NCI-H187 (cell line): ENCODE measurements at regions not wholly inside any gene's neighbourhood (a gene's known extent, or its start where the extent isn't known, plus 50 kb on each side); places are given as distances from the start of the nearest gene placed in this dataset.
"Not testable (repeated sequence)": the region's sequence is repeated elsewhere in the genome, so short reads cannot be mapped to it uniquely, and the experiment has no call there.

Source experiments
- DNase-seq, 2 experiments: peaks; one replicate each; lab custom pipeline; 2025; lab: John Stamatoyannopoulos, UW

DNA sequence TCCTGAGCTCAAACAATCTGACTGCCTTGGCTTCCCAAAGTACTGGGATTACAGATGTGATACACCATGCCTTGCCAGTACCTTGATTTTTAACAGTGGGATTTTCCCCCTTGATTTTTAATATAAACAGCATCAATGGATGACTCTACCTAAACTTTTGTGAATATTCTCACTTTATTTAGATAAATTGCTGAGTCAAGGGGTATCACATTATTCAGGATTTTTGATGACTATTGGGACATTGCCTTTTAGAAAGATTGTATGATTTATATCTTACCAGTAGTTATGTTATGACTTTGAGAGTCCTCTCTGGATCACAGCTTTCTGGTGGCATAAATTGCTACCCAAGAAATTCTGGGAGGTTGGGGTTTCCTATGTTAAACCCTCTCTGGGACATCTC, 112.5 kb upstream of the SPAG17 start:
- no peak for DNase-seq

DNA sequence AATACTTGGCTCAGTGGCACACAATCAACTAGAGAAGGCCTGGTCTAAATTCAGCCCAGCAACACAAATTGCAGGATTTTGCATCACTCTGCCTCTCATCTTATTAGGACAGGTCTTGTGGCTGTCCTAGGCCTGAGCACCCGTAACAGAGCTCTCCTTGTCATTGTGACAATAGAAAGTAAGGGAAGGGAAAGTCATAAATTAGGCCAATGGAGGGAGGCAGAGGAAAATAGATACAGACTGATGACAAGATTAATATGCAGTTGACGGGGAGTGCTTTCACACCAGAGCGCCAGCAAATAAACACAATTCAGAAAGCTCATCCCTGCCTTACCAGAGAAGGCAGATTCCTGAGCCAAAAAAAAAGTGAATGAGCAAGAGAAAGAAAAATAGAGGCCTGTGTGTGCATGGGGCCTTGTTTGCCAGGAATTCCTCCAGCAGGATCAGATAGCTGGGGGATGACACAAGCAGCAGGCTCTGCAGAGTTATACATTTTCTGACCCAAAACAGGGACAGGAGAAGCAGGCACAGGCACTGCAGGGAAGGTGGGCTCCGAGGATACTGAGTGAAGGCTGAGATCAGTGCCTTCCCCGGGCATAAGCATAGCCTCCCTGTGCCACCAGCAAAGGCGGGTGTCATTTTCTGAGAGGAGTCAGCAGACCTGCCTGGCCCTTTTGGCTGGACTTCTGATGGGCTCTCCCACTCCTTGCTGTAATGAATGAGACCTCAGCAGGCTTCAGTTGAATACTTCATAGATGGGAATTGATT, 110.0 kb upstream of the SPAG17 start:
- DNase-seq = no peak

DNA sequence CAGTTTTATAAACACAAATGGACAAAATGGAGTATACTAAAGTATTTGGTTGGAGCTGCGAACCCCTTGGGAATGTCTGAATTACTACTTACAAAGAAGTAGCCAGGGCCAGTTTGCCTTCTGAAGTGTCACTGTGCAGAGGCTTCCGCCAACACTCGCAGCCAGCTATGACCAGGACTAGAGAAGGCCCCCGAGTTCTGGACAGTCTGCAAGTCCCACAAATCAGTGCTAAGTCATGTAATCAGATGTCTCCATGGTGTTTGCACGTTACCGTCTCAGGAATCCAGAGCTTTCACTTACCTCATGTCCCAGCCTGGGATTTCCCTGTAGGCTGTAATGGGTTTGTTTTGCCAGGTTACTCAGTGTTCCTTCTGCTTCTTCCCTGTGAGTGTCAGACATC, 106.6 kb upstream of the SPAG17 start:
- no peak for DNase-seq

DNA sequence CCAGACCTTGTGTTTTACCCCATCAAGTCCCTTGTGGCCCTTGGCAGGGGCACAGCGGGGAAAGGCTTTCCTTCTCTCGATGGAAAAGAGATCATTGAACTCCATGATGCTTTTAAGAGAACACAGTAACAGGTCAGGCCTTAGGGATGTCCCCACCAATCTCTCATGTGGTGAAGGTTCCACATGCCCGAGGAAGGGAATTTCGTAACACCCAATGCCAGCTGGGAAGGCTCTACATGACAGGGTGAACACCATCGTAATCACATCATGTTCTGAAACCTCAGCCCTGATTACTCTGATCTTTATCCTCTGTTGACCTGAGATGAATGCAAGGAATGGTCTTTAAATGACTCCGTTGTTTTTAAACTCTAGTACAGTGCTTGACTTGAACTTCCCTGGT, 105.5 kb upstream of the SPAG17 start:
- no peak for DNase-seq

DNA sequence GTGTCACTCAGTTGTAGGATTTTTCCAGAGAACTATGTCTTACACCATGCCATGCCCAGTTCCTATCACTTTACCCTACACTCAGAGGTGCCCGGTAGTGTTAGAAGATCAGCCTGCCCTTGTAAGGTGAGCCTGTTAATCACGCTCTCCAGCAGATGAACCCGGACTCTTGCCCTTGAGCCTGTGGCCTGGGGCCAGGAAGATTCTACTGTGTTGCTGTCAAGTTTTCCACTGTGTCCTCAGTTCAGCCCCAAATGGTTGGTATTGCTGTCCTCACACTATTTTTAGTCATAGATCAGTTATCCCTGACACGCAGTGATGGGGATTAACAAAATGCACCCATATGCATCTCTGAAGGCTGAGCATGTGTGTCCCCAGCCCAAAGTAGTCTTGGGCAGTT, 105.0 kb upstream of the SPAG17 start:
- DNase-seq = no peak

DNA sequence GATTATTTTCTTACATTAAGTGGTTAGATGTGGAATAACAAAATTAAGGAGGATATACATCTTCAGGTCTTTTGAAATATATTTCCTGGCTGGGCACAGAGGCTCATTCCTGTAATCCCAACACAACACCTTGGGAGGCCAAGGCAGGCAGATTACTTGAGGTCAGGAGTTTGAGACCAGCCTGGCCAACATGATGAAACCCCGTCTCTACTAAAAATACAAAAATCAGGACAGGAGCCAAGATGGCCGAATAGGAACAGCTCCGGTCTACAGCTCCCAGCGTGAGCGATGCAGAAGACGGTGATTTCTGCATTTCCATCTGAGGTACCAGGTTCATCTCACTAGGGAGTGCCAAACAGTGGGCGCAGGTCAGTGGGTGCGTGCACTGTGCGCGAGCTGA, 95.6 kb upstream of the SPAG17 start:
- DNase-seq = not testable (repeated sequence)

DNA sequence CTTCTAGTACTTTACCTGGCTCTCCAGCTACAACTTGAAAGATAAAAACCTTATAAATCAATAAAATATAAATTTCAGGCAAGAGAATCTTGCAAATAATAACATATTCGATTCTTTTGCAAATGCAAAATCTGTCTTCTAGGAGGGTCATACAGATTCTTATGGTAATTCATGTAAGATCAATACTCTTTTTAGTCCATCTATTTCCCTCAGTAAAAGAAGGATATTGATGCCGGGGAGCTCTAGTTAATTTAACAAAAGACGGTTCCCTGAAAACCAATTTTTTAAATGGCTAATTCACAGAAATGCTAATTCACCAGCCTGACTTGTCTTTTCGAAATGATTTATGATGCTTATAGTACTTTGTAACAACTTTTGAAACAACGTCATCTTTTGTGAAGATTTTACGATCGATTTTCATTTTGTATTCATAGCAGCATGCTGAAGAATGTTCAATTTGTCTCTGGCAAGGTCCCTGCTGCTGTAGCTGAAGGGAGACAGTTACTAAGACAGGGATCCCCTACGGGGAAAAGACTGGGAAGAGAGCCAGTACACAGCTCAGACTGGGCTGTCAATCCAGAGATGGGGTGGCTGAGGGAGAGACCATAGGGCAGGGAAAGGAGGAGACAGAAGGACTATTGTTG, 90.6 kb upstream of the SPAG17 start:
- DNase-seq = no peak

DNA sequence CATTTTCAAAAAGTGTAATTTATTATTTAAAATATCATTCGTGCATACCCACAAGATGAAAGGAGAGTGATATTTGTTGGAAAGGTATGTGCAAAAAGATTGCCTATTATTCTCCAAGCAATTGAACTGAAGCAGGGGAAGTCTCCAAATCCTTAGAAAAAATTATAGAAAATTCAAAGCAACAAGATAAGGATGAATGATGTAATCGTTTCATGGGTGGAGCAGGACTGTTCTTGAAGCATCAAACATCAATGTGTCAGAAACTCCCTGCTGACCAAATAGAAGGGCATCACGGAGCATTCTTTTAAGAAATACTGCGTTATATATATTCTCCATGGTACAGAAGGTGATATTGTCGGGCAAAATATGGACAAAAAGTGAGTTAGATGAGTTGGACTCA, 87.9 kb upstream of the SPAG17 start:
- no peak for DNase-seq

DNA sequence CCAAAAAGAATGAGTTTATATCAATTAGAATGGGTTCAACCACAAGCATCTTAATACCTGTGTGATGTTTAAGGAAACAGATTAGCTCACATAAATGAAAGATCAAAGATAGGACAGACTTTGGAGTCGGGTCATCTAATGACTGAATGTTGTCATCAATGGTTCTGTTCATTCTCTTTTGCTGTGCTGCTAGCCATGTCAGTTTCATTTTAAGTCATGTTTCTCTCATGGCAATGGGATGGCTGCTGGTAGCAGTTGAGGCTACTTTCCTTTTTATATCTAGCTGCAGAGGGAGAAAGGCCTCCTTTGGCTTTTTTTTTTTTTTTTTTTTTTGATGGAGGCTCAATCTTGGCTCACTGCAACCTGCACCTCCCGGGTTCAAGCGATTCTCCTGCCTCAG, 86.9 kb upstream of the SPAG17 start:
- no peak for DNase-seq

DNA sequence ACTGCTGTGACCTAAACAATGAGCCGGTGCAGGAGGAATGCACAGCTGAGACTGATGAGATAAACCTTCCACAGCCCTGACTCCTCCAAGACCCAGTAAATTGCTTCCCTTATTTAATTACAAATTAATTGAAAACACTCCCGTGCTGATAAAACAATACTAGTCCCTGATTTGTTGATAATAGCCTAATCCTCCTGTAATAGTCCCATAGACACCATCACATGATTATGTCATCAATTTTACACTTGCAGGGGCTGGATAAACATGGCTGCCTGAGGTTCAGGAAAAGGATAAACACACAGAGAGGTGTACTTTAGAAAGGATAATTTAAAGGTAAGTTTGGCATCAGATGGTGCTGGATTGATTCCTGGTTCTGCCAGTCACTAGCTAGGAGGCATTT, 84.6 kb upstream of the SPAG17 start:
- DNase-seq = no peak

DNA sequence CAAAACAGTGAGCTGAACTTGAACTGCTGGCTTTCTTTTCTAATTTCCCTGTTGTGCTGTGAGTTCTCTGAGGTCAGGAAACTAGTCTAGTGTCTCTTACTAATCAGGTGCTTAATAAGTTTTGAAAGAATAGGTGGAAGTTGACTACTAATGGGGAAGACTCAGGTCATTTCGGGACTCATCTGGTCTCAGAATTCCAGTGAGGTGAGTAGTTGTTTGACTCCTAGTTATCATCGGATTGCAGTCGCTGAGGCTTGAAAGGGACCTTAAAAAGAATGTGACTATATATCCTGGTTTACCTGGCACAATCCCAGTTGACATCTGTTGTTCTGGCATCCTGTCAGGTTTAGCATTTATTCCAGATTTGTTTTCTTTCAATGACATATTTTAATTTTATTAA, 81.4 kb upstream of the SPAG17 start:
- no peak for DNase-seq

DNA sequence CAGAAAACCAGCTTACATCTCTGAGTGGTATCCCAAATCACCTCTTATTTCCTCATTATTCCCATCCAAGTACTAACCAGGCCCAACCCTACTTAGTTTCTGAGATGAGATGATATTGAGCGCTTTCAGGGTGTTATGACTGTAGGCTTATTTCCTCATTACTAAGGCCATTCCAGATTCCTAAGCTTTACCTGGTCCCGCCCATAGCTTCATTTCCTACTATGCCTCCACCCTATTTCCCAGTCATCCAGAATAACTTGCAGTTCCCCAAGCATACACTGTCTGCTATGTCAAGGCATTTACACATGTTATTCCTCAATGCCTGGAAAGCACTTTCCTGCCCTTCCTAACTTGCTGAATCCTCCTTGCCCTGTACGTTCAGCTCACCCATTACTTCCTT, 79.3 kb upstream of the SPAG17 start:
- no peak for DNase-seq

DNA sequence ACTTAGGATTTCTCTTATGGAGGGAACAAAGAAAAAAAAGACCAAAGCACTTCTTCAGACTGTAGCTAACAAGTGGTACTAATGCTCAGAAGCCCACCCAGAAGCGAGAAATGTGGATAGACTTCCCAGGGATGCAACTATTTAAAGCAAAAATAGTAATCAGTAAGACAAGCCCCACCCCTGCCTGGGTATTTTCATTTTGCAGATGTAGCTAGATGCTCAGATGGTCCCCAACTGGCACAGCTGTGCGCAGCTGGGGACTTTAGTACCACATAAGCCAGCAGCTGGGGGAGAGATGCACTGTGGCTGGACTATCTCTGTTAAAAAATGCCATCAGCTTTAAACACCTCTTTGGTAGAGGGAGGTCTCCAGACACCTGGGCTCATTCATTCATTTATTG, 77.8 kb upstream of the SPAG17 start:
- no peak for DNase-seq

DNA sequence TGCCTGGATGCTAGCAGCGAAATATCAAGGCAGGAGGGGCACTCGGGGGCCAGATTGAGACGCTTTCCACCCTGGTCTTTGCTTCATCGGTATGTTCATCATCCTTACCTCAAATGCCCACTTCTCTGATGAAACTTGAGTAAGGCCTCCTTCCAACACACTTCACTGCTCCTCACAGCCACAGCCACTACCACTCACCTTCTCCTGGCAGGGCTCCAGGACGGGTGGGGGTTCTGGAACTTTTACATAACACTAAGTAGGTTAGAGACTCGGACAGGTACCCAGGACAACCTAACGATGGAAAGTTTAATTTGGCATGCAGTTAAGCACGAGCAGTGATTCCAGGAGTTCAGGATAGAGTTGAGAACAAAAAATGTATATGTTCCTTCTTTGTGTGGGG, 73.9 kb upstream of the SPAG17 start:
- no peak for DNase-seq

DNA sequence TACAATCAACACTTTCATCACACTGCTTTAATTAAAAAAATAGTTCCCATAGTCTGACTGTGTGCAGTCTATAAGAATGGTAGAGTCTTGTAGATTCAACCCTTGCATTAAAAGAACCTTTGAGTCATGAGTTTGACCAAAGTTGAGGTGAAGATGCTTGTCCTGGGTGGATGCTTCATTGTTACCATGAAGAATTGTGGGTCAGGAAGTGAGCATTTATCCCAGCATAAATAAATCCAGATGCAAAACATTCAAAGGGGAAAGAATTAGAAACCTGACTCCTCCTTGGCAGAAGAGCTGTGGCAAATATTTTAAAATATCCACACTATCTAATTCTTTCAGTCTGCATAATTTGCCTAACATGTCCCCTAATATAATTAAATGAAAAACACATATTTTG, 72.9 kb upstream of the SPAG17 start:
- DNase-seq = no peak

DNA sequence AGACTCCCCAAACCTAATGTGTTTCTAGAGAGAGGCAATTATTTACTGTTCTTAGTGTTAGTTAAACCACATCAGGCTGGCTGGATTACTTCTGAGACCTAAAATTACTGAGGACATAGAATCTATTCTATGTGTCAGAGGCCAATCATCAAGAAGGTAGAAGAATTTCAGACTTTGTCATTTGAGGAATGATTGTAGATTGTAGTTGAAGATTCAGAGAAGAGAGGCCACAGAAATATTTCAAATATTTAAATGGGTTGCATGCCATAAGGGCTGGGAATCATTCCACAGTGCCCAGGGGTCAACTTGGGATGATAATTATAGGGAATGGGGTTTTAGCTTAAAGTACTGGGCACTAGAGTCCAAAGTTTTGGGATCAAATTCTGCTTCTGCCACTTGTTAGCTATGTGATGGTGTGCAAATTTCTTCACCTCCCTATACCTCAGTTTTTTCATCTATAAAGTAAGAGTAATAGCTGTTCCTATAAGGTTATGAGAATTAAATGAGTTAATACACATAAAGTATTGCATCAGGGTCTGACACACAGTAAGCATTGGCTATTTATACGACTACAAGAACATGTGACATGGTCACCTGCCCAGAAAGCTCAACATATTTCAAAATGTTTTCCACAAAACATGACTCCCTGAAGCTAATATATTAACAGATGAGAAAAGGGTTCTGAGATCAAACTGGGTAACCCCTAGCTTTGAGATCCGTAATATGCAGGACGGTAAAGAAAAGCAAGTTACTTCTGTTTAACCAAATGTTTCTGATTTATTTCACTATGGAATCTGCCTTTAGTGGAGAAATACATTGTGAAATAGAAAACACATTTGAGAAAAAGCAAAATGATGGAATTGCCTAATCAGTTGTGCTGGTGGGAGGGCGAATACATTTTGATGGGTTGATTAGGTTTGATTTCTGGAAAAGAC, 69.7 kb upstream of the SPAG17 start:
- DNase-seq = no peak

DNA sequence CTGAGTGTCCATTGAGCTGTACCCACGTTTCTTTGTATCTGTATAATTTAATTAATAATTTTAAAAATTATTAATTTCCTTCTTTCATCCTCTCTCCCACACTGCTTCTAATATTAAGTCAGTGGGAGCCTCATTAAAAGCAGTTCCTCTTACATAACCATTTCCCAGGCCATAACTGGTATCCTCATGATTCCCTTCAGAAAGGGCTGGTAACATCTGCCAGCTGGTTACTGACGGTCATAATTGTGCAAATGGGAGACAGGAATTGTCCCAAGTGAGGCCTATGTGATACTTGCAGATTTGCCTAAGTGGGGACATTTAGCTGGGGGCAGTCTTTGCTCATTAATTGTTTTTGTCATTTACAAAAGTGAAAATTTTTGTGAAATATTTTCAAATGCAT, 69.0 kb upstream of the SPAG17 start:
- DNase-seq = no peak

DNA sequence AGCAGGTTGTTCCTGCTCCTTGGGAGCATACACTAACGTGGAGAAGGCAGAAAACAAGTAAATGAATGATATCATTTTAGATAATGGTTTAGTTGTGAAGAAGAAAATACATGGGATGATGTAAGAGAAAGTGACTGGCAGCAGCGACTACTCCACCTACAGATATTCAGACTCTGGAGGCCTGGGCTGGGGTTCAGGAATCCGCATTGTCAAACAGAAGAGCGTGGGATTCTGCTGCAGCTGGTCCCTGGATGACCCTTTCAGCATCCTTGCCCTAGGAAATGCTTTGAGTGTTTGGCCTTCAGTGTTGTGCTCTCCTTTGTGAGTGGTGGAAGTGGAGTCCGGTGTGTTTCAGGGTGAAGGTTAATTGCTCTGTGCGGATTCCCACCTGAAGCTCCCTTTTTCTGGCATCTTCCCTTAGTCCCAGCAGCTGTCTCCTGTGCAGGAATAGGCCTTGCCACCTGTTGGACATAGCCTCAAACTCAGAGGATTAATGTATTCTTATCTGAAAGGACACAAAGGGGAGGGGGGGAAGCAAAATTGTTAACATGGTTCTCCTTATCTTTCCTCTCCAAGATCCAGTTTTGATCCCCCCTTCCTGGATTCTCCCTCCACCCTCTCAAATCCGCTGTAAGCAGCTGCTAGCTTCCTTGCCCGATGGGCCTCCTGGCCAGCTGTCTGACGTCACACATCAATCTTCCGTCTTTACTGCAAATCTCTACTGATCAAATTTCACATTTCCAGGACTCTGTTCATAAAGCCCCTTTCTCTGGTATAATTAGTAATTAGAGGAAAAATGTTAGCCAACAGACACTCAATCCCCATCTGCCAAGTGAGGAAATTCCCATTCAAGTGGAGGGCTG, 68.3 kb upstream of the SPAG17 start:
- DNase-seq = no peak

DNA sequence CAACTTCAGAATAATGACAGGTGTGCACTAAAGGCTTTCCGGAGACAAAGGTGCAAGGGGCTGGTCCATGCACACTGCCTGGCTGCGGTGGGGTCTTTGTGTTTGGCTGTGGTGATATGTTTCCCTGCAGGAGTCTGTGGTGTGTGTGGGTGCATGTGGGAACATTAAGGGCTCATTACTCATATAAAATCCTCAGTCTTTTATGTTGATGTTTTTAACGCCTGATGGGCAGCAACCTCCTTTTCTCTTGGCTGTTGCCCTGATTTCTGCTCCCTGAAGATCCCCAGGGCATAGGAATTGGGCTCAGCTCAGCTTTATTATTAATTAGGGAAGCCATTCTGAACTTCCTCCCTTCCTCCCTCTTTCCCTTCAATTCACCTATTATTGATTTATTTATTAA, 67.6 kb upstream of the SPAG17 start:
- no peak for DNase-seq

DNA sequence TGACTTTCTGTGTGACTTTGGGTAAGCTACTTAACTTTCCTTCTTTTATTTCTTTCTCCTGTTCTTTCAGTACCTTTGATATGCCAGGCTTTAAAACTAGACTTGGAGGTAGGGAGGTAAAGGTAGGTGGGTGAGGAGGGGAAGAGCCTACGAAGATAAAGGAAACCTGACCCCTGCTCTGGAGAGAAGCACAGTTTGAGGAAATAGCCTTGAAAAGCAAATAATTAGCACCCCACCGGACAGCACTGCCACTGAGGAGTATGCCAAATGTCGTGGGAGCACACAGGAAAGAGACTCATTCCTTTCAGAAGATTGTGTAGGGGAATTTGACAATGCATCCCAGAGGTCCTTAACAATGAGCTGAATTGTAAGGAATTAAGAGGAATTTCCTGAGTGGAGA, 65.2 kb upstream of the SPAG17 start:
- no peak for DNase-seq

DNA sequence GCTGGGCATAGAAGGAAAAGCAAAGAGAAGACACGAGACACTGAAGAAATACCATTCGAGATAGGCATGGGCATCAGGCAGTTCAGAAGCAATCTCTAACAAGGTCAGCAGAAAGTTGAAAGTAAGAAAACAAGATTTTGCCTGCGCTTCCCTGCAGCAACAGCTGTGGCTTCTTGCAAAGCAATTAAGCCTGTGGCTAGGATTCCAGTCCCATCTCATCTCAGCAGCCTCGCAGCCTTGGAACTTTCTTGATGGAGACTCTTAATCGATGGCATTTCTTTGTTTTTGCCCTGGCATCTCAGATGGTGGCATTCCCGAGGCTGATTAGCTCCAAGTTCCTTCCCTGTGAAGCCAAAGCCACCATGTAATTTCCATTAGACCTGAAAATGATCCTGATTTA, 64.6 kb upstream of the SPAG17 start:
- no peak for DNase-seq

DNA sequence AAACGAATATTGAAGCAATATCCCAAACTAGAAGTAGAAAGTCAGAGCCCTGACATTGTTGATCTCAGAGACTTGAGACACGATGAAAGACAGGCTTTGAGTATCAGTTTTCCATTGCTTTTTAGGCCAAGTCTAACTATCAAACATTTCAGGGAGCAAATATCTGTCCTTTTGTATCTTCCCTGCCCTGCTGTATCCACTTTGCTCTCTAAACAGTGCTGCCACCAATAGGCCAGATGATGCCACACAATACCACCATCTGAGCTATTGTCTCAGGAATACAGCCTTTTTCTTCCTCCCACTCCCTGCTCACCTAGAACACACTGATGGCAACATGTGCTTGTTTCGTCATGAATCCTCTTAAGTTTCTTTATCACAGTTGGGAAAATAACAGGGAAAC, 62.6 kb upstream of the SPAG17 start:
- peak; percentile 44 to 63 for DNase-seq
